Fibroblast of pulmonary artery (primary cell): ENCODE measurements at regions not wholly inside any gene's neighbourhood (a gene's known extent, or its start where the extent isn't known, plus 50 kb on each side); places are given as distances from the start of the nearest gene placed in this dataset.
"Not testable (repeated sequence)": the region's sequence is repeated elsewhere in the genome, so short reads cannot be mapped to it uniquely, and the experiment has no call there.

Source experiments
- DNase-seq: peaks from one replicate; pipeline ENCODE4 v3.0.0-alpha.2; 2010; ENCODE audit warnings: low read depth
- H3K4me3 ChIP-seq: replicated peaks from 2 replicates; pipeline ENCODE4 v1.5.1; 2011; ENCODE audit warnings: low read depth, mild to moderate bottlenecking, control low read depth, low read length, moderate library complexity
- CTCF ChIP-seq: IDR thresholded peaks from 2 replicates; pipeline ENCODE4 v1.5.1; 2011; ENCODE audit warnings: mild to moderate bottlenecking, control low read depth, low read length, inconsistent platforms; ENCODE audit errors: missing control alignments

GRCh38 chr9:110029956-110030480 lies 177.9 kb downstream of the C9orf152 start:
- H3K4me3 ChIP-seq = no peak overlapping the region
- no peak for DNase-seq
- no peak for TF ChIP-seq CTCF

GRCh38 chr9:110030632-110031031 lies 177.3 kb downstream of the C9orf152 start:
- no peak overlapping the region for H3K4me3 ChIP-seq
- DNase-seq = peak; percentile 52
- no peak for TF ChIP-seq CTCF

GRCh38 chr9:110031511-110032173 lies 176.3 kb downstream of the C9orf152 start:
- peak; percentile 77 for DNase-seq
- H3K4me3 ChIP-seq = no peak overlapping the region
- TF ChIP-seq CTCF = no peak

GRCh38 chr9:110032532-110032931 lies 175.4 kb downstream of the C9orf152 start:
- DNase-seq, H3K4me3 ChIP-seq: not testable (repeated sequence)

- no peak for TF ChIP-seq CTCF
- H3K4me3 ChIP-seq = no peak overlapping the region
- DNase-seq = peak; percentile 42
These were observed 174.1 kb downstream of the C9orf152 start for GRCh38 chr9:110033869-110034268.

GRCh38 chr9:110036286-110036685 lies 171.7 kb downstream of the C9orf152 start:
- no peak overlapping the region for H3K4me3 ChIP-seq
- no peak for TF ChIP-seq CTCF
- DNase-seq = peak; percentile 36

GRCh38 chr9:110040788-110041187 lies 167.2 kb downstream of the C9orf152 start:
- peak; percentile 82 for DNase-seq
- no peak for TF ChIP-seq CTCF
- no peak overlapping the region for H3K4me3 ChIP-seq
